ENCODE measurements at regions not wholly inside any gene's neighbourhood (a gene's known extent, or its start where the extent isn't known, plus 50 kb on each side); places are given as distances from the start of the nearest gene placed in this dataset.

DNA sequence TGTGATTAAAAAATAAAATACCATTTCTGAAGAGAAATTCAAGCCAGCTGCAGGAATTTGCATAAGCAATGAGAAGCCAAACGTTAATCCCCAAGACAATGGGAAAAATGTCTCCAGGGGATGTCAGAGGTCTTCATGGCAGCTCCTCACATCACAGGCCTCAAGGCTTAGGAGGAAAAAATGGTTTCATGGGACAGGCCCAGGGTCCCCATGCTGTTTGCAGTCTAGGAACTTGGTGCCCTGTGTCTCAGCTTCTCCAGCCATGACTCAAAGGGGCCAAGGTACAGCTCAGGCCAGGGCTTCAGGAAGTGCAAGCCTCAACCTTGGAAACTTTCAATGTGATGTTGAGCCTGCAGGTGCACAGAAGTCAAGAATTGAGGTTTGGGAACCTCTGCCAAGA is 1428.4 kb upstream of the CDH2 start:
- intact Hi-C loops (cut with micrococcal nuclease), result no loop called here

DNA sequence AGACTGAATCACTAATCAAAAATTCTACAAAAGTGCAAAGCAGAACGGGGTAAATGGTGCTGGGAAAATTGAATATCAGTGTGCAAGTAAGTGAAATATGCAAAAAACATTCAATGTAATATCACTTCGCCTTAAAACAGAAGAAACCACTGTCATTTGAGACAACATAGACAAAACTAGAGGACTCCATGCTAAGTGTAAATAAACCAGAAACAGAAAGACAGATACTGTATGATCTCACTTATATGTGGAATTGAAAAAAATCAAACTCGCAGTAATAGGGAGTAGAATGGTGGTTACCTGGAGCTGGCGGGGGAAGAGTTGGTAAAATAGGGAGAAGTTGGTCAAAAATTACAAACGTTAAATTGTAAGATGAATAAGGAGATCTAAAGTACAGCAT is 1420.0 kb upstream of the CDH2 start:
- intact Hi-C loops (cut with micrococcal nuclease), result loop anchor here (5.0 kb wide), 1 partner anchor 85 kb away; no protein-coding TSS in a partner anchor

DNA sequence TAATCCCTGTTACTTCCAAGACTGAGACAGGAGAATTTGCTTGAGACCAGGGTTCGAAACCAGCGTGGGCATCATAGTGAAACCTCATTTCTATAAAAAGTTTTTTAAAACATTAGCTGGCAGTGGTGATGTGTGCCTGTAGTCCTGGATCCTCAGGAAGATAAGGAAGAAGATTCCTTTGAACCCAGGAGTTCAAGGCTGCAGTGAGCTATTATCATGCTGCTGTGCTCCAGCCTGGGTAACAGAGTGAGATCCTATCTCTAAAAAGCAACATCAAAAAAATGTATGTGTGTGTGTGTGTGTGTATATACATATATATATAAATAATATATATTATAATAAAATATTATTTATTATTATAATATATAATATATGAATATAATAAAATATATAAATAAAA is 1417.6 kb upstream of the CDH2 start:
- intact Hi-C loops (cut with micrococcal nuclease), result no loop called here

DNA sequence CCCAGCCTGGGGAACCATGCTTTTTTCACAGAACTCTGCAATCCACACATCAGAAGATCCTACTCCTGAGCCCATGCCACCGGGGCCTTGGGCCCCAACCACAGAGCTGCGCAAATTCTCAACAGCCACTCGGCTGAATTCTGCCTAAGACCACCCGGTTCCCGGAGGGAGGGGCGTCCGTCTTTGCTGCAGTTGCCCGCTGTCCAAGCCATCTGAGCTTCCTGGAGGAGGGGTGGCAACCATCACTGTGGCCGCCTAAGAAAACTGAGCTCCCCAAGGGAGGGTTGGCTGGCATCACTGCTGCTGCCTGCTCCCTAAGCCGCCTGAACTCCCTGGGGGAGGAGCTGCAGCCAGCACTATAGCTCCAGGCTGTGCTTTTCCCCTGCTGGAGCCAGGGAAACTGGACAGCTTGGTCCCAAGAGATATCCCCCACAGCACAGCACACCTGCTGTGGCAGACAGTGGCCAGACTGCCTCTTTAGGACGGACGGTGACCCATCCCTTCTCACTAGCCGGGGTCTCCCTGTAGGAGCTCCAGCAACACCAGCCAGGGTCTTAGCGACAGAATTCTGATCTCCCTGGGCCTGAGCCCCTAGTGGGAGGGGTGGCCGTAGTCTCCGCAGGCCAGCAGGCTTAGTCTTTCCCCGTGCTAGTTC is 1411.6 kb upstream of the CDH2 start:
- intact Hi-C loops (cut with micrococcal nuclease), result no loop called here

DNA sequence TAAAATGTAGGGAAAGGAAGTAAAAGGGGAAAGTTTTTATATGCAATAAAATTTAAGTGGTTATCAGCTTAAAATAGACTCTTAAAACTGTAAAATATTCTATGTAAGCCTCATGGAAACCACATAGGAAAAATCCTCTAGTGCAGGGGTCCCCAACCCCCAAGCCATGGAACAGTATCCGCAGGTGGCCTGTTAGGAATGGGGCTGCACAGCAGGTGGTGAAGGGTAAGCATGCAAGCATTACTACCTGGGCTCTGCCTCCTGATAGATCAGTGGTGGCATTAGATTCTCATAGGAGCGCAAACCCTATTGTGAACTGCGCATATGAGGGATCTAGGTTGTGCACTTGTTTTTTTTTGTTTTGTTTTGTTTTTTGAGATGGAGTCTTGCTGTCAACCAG is 1409.3 kb upstream of the CDH2 start:
- intact Hi-C loops (cut with micrococcal nuclease), result no loop called here

DNA sequence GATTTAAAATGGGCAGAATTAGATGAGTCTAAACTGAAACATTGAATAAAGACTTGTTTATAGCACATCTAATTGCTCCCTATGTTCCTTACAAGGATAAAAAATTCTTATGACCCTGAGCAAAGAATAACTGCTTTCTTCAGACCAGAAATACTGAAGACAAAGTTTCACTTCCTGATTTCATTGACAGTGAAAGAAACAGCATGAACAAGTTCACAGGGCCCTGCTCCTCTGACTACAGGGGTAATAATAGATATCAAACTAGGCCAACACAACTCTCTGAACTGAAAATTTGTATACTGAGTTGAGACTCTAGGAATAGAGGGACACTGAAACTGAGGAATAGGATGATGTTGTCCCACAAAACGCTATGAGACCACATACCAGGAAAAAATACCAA is 1383.3 kb upstream of the CDH2 start:
- intact Hi-C loops (cut with micrococcal nuclease), result loop anchor here (5.0 kb wide), 1 partner anchor 57 kb away; no protein-coding TSS in a partner anchor

DNA sequence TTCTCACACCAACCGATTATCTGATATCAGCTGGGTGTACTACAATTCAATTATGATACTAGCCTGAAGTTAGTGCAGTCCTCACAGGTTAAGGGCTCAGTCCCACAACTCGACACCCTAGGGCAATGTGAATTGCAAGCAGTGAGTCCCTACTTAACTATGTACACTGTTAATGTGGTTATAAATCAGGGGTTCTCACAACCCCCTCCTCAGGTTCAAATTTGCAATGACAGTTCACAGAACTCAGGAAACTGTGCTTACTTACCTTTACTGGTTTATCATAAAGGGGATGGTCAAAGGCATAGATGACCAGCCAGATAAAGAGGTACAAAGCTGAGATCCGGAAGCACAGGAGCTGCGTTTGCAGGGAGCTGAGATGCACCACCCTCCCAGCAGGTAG is 1379.1 kb upstream of the CDH2 start:
- intact Hi-C loops (cut with micrococcal nuclease), result no loop called here

DNA sequence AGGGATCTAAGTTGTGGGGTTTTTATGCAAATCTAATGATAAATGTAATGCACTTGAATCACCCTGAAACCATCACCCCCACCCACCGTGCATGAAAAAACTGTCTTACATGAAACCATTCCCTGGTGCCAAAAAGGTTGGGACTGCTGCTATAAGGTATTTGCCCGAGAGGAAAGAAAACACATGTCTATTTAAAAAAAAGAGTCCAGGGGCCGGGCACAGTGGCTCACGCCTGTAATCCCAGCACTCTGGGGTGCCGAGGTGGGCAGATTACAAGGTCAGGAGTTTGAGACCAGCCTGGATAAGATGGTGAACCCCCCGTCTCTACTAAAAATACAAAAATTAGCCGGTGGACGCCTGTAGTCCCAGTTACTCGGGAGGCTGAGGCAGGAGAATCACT is 1372.8 kb upstream of the CDH2 start:
- intact Hi-C loops (cut with micrococcal nuclease), result no loop called here

DNA sequence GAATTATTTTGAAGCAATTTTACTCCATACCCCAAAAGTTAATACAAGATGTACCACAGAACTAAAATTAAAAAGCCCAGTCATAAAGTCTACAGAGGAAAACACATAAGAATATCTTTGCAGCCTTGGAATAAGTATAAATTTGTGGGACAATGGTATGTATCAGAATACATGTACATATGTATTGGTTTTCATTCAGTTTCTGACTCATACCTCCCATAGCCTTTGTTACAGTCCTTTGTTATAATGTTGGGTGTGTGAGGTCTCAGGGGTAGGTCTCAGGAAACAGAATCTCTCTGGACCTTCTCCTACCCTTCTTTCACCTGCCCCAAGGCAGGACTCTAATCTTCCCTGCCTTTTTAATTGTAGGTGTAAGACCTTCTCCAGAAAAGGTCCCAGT is 1370.7 kb upstream of the CDH2 start:
- intact Hi-C loops (cut with micrococcal nuclease), result no loop called here

DNA sequence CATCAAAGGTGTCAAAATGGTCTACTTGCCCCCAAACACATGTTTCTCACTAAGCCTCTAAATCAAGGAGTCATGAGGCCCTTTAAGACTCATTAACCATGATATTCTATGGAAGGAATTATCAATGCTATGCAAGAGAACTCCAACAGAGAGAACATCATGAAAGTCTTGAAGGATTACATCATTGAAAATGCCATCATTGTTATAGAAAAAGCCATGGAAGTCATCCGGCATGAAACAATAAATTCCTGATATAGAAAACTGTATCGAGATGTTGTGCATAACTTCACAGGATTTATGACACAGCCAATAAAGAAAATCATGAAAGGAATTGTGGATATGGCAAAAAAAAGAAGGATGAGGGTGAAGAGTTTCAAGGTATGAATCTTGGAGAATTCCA is 1363.6 kb upstream of the CDH2 start:
- intact Hi-C loops (cut with micrococcal nuclease), result no loop called here

DNA sequence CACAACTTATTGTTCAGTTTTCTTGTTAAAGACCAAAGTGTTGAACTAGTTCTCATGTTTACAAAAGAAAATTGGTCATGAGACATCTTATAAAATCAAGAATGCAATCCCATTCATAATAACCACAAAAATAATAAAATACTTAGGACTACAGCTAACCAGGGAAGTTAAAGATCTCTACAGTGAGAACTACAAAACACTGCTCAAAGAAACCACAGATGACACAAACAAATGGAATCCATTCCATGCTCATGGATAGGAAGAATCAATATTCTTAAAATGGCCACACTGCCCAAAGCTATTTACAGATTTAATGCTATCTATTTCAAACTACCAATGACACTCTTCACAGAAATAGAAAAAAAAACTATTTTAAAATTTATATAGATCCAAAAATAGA is 1354.8 kb upstream of the CDH2 start:
- intact Hi-C loops (cut with micrococcal nuclease), result no loop called here

DNA sequence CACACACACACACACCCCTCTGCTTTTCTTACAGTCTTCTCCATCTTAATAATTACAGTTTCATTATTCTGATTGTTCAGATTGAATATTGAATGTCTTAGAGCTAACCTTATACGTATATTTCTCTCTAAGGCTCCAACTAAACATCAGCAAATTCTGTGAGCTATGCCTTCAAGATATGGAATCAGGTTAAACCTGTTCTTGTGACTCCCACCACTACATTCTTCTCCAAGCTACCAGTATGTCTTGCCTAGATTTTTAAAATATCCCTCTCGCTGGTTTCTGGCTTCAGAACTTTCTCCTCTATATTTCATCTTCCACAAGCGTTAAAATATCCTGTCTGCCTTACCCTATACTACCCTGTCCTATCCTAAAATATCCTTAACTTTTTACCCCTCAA is 1346.4 kb upstream of the CDH2 start:
- intact Hi-C loops (cut with micrococcal nuclease), result no loop called here

DNA sequence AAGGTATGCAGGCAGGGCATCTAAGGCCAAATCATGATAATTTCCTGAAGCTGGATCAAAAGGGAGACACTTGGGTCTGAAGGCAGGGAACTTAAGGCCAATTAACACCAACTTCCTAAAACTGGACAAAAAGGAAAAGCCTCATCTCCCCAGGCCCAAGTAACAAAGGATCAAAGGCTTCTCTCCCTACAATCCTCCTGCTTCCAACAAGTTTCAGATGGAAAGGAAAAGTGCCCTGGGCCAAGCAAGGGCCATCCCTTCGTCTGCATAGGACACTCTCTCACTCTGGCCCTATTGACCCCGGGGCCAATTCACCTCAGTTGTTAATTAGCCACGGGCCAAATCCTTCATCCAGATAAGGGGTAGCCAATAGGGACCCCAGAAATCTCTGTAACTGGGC is 1335.8 kb upstream of the CDH2 start:
- intact Hi-C loops (cut with micrococcal nuclease), result loop anchor here (5.0 kb wide), 1 partner anchor 85 kb away; no protein-coding TSS in a partner anchor

DNA sequence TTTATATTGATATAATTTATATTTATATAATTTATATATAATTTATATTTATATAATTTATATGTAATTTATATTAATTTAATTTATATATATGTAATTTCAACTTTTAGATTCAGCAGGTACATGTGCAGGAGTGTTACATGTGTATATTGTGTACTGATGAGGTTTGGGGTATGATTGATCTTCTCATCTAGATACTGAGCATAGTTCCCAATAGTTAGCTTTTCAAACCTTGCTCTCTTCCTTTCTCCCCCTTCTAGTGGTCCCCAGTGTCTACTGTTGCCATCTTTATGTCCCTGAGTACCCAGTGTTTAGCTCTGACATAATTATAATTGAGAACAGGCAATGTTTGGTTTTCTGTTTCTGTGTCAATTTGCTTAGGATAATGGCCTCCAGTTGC is 1335.3 kb upstream of the CDH2 start:
- intact Hi-C loops (cut with micrococcal nuclease), result loop anchor here (5.0 kb wide), 1 partner anchor 85 kb away; no protein-coding TSS in a partner anchor

DNA sequence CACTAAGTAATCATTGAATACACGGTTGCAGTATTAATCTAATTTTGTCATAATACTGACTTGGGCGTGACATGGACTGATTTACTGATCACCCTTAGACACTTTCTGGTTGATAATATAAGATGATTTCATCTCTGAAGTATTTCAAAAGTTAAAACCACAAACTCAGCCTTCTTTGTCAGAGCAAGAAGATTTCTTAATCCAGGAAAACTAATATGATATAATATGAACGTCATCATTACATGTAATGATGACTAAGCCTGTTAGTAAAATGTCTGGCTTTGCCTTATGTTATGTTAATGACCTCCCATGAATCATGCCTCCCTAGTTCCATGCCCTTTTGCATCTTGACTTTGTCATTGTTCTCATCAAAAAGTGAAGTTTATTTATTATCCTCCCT is 1325.0 kb upstream of the CDH2 start:
- intact Hi-C loops (cut with micrococcal nuclease), result no loop called here

DNA sequence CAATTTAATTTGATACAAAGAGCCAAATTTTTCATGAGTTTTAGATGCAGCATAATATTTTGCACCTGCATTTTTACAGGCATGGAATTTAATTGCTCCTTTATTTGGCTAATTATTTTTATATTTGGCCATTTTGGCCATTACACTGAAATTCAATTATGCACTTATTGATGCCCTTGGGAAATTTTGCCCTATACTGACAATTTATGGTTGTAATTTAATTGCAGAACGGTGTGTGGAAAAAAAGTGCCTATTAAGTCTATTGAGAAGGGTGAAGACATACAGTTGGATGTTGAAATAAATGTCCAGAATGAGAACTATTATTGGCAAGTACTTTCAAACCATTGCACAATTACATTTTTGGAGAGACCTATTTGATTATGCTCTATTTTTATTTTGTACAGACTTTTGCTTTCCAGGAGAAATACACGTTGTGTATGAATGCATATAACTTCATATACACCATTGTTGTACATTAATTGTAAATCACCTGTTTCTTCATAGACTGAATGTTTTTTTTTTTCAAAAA is 1319.3 kb upstream of the CDH2 start:
- intact Hi-C loops (cut with micrococcal nuclease), result no loop called here

DNA sequence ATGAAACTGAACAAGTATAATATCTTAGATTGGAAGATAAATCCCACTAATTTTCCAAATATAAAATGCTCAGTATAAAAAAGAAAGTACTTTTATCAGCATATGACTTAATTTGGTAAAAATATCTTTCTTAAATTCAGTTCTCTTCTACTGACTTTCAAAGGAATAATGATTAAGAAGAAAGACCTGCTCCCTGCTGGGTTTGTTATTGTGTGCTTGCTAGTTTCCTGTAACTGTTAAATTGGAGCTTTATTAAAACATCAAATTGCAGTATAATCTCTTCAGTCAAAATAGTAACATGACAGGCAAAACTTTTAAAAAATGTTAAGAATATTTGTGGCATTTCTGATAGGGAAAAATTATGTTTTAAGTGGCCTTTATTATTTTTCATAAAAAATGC is 1317.4 kb upstream of the CDH2 start:
- intact Hi-C loops (cut with micrococcal nuclease), result no loop called here

DNA sequence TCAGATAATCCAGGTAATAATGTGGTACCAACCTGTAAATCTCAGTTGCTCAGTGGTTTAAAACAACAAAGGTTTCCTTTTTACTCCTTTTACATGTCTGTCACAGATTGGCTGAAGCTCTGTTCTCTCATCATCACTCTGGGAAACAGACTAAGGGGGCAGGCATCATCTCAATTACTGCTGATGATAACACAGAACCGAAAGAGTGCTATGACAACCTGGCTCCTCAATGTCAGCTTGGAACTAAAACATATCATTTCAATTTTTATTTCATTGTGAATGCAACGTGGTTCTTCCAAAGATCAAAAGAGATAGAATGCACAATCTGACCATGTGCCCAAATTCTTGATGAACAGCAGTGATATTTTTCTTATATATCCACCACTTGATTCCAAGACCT is 1315.0 kb upstream of the CDH2 start:
- intact Hi-C loops (cut with micrococcal nuclease), result no loop called here

DNA sequence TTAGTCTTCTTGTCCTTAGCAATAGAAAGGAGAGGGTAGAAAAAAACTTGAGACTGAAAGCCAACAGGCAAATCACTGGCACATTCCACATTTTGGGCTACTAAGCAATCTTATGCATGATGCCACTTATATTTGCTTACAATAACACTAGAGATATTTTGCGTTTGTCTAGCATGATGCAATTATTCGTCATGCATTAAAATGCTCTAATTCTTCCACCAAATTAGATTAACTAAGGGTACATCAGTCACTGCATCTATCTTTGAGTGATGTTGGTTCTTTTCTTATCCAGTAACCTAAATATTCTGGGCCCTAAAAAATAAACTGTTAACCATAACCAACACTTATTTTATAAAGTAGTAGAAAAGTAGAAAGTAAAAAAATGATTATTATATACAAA is 1311.7 kb upstream of the CDH2 start:
- intact Hi-C loops (cut with micrococcal nuclease), result no loop called here

DNA sequence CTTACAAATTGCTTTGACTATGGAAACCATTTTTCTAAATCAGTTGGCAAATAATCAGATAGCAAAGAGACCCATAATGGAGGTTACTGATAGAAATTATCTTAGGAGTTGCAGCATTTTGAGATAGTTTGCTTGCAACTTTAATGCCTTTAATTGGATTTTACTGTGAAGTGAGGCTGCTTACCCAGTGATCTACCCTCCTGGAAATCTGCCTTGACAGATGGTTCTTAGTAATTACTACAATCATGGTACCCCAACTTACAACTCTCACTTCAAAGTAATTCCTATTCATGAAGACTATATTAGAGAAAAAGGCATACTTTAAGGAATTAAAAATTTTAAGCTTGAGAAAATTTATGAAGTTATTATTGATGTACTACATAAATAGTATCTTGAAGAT is 1288.6 kb upstream of the CDH2 start:
- intact Hi-C loops (cut with micrococcal nuclease), result no loop called here

DNA sequence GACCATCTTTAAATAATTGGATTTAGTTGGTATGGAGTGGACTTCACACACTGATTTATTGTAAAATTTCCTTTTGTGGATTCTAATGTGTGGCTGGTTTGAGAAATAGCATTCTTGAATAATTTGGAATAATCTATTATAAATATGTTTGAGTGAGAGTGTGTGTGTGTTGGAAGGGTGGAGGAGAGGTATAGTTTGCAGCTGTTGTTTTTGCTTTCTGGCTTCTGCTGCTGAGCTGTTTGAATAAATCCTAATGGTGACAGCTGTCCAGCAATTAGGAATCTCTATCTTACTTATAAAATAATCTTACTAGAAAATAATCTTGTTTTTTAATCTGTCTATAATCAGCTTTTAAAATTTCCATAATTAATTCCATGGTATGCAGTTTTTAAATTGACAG is 1283.0 kb upstream of the CDH2 start:
- intact Hi-C loops (cut with micrococcal nuclease), result no loop called here

DNA sequence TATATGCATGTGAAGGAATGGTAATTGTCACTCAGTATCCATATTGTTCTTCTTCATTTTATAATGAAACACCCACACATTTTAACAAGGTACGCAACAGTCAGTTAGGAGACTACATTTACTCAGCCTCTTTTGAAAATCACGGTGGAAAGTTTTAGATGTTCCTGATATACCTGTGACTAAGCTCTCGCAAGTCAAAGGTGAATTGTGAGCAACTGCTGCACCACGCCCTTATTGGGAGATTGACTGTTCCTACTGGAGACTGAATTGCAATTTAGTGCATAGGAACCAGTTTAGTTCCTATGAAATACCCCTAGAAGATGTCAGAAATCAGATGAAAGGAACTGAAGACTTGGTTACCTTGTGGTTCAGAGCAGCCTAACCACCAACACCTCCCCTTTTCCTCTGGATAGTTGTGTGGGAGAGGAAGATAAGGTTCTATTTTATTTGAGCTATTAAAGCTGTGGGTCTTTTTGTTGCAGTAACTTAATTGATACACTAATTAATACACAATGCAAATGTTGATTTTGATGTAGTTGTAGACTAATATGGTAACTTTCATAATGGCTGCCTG is 1280.5 kb upstream of the CDH2 start:
- intact Hi-C loops (cut with micrococcal nuclease), result no loop called here

DNA sequence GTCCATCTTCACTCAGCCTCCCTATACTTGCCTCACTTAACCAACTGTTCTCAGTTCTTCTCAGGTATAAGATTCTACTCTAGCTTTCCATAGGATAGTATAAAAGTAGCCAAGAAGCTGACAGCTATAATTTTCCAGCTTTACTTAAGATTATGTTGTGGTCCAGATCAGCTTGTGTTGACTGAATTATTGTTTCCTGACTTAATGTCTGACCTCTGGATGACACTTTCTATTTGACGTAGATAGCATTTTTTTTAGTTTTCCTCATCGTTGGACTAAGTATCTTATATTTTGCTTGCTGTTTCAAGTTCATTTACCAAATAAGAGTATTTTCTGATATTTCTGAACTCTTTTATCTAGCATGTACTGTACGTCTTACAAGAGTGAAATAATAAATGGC is 1272.5 kb upstream of the CDH2 start:
- intact Hi-C loops (cut with micrococcal nuclease), result no loop called here

All from T-helper 1 cell treated with Interleukin-12 subunit alpha and Interleukin-12 subunit beta and Interleukin-4 antibody, amounts not matched to agents 30 ng/mL and 1 ng/mL, for 36 hours (primary cell).